H1 (cell line): ENCODE measurements at regions not wholly inside any gene's neighbourhood (a gene's known extent, or its start where the extent isn't known, plus 50 kb on each side); places are given as distances from the start of the nearest gene placed in this dataset.

Experiments
- CTCF ChIA-PET: fragments of 300-600 bp; sonication (Branson Sonifier 250); formaldehyde crosslinking; loops from one replicate; lab custom pipeline; 2021; ENCODE audit not compliant: partially characterized antibody; lab: Charles Lee
- POLR2A ChIA-PET: fragments of 300-600 bp; sonication (Branson Sonifier 250); formaldehyde crosslinking; loops from one replicate; lab custom pipeline; 2021; ENCODE audit warnings: inconsistent platforms; ENCODE audit not compliant: partially characterized antibody; lab: Charles Lee
- DNase-seq, 2 experiments: peaks; one replicate each; pipeline versions ENCODE4 v3.0.0 to v3.0.0-alpha.2; 2010 to 2022; ENCODE audit warnings: low spot score in 2 of 2, low read depth in 1 of 2, mixed read lengths in 1 of 2
- FAIRE-seq: peaks from 2 replicates; lab custom pipeline; 2011; peaks lifted over from hg19 to GRCh38; lab: Jason Lieb, UNC
- H2AFZ ChIP-seq: 2 replicates; pipeline ENCODE4 v1.8.1; 2012; ENCODE audit warnings: low read length, inconsistent platforms
- H2AK5ac ChIP-seq: 2 replicates; pipeline ENCODE4 v1.6.1; 2013; ENCODE audit warnings: low read depth, low read length
- H2BK120ac ChIP-seq: replicated peaks from 2 replicates; pipeline ENCODE3; 2013; ENCODE audit warnings: low read depth, low read length, inconsistent platforms
- H2BK12ac ChIP-seq: 2 replicates; pipeline ENCODE4 v1.6.1; 2013; ENCODE audit warnings: low read depth, low read length
- H2BK15ac ChIP-seq: 2 replicates; pipeline ENCODE4 v1.6.1; 2013; ENCODE audit warnings: low read length
- H2BK20ac ChIP-seq: 2 replicates; pipeline ENCODE4 v1.6.1; 2013; ENCODE audit warnings: low read length
- H2BK5ac ChIP-seq: 2 replicates; pipeline ENCODE4 v1.6.1; 2013; ENCODE audit warnings: low read depth, low read length
- H3K14ac ChIP-seq: 2 replicates; pipeline ENCODE4 v1.6.1; 2013; ENCODE audit warnings: inconsistent platforms; ENCODE audit not compliant: insufficient read length
- H3K18ac ChIP-seq: 2 replicates; pipeline ENCODE4 v1.6.1; 2013; ENCODE audit warnings: low read length; ENCODE audit errors: extremely low read depth
- H3K23ac ChIP-seq: 2 replicates; pipeline ENCODE4 v1.6.1; 2013; ENCODE audit warnings: inconsistent platforms; ENCODE audit not compliant: insufficient read length
- H3K23me2 ChIP-seq: 2 replicates; pipeline ENCODE4 v1.6.1; 2013; ENCODE audit warnings: low read depth, low read length
- H3K27ac ChIP-seq: 2 replicates; pipeline ENCODE4 v1.6.1; 2011; ENCODE audit warnings: low read depth, low read length, inconsistent platforms
- H3K27me3 ChIP-seq, 4 experiments: replicated peaks in 1 of 4; 1 replicate in 1 of 4; 2 replicates in 3 of 4; pipeline versions ENCODE4 v1.6.1 to v1.8.1; 2011 to 2013; ENCODE audit warnings: low read length in 3 of 4, mild to moderate bottlenecking in 3 of 4, inconsistent platforms in 2 of 4, mixed read lengths in 2 of 4, moderate library complexity in 1 of 4; ENCODE audit not compliant: control insufficient read depth in 3 of 4, insufficient read depth in 3 of 4; ENCODE audit errors: extremely low read depth in 1 of 4
- H3K36me3 ChIP-seq, 4 experiments: 2 replicates each; pipeline versions ENCODE4 v1.6.1 to v1.8.1; 2011 to 2013; ENCODE audit warnings: mild to moderate bottlenecking in 4 of 4, low read length in 3 of 4, moderate library complexity in 2 of 4, control low read depth in 1 of 4, inconsistent platforms in 1 of 4; ENCODE audit not compliant: insufficient read depth in 4 of 4, control insufficient read depth in 2 of 4
- H3K4ac ChIP-seq: replicated peaks from 2 replicates; pipeline ENCODE3; 2013; ENCODE audit warnings: low read length, low read depth, mixed read lengths, inconsistent platforms; ENCODE audit not compliant: insufficient read length
- H3K4me1 ChIP-seq, 4 experiments: replicated peaks in 1 of 4; 1 replicate in 1 of 4; 2 replicates in 3 of 4; pipeline versions ENCODE4 v1.6.1 to v1.8.1; 2011 to 2013; ENCODE audit warnings: low read length in 3 of 4, inconsistent platforms in 2 of 4, mixed read lengths in 1 of 4; ENCODE audit not compliant: insufficient read depth in 4 of 4, control insufficient read depth in 3 of 4
- H3K4me2 ChIP-seq, 2 experiments: 2 replicates each; pipeline versions ENCODE4 v1.6.1 to v1.8.1; 2011 to 2013; ENCODE audit warnings: low read depth in 2 of 2, low read length in 2 of 2, control low read depth in 1 of 2, inconsistent platforms in 1 of 2, mild to moderate bottlenecking in 1 of 2; ENCODE audit not compliant: insufficient read depth in 1 of 2
- H3K4me3 ChIP-seq, 4 experiments: fragments of 200-600, 300-600 bp in 1 of 4; sonication (generic), shearing (Covaris generic), sonication (Bioruptor Twin) in 1 of 4; 2 replicates each; pipeline versions ENCODE4 v1.5.1 to v1.8.1; 2011 to 2016; ENCODE audit warnings: low read length in 4 of 4, low read depth in 3 of 4, control low read depth in 2 of 4, inconsistent platforms in 2 of 4, mild to moderate bottlenecking in 2 of 4, mixed read lengths in 1 of 4, moderate library complexity in 1 of 4; ENCODE audit not compliant: insufficient read depth in 2 of 4; ENCODE audit errors: extremely low read depth in 1 of 4
- H3K56ac ChIP-seq: replicated peaks from 2 replicates; pipeline ENCODE3; 2013; ENCODE audit warnings: low read depth, mild to moderate bottlenecking, mixed read lengths, low read length, inconsistent platforms; ENCODE audit not compliant: insufficient read length
- H3K79me1 ChIP-seq: 2 replicates; pipeline ENCODE4 v1.6.1; 2013; ENCODE audit warnings: low read depth, low read length, control low read depth
- H3K79me2 ChIP-seq, 2 experiments: 2 replicates each; pipeline versions ENCODE4 v1.6.1 to v1.8.1; 2012 to 2013; ENCODE audit warnings: low read length in 2 of 2, mild to moderate bottlenecking in 2 of 2, inconsistent platforms in 1 of 2; ENCODE audit not compliant: insufficient read depth in 2 of 2, control insufficient read depth in 1 of 2
- H3K9ac ChIP-seq, 4 experiments: replicated peaks in 1 of 4; 1 replicate in 1 of 4; 2 replicates in 3 of 4; pipeline versions ENCODE4 v1.6.1 to v1.8.1; 2011 to 2013; ENCODE audit warnings: low read depth in 3 of 4, low read length in 3 of 4, control low read depth in 2 of 4, mild to moderate bottlenecking in 2 of 4, moderate library complexity in 2 of 4, inconsistent platforms in 1 of 4; ENCODE audit errors: extremely low read depth in 1 of 4
- H3K9me3 ChIP-seq, 2 experiments: 2 replicates each; pipeline versions ENCODE4 v1.6.1 to v1.8.1; 2012 to 2013; ENCODE audit warnings: mild to moderate bottlenecking in 2 of 2, moderate library complexity in 2 of 2, control low read depth in 1 of 2, inconsistent platforms in 1 of 2, low read depth in 1 of 2, low read length in 1 of 2, mixed read lengths in 1 of 2; ENCODE audit not compliant: insufficient read depth in 2 of 2
- H4K20me1 ChIP-seq, 2 experiments: replicated peaks in 1 of 2; 2 replicates each; pipeline versions ENCODE3 to v1.8.1; 2011 to 2013; ENCODE audit warnings: inconsistent platforms in 2 of 2, low read length in 2 of 2, mild to moderate bottlenecking in 1 of 2; ENCODE audit not compliant: insufficient read depth in 2 of 2, control insufficient read depth in 1 of 2
- H4K5ac ChIP-seq: 2 replicates; pipeline ENCODE4 v1.6.1; 2013; ENCODE audit warnings: low read length, low read depth, mixed read lengths, inconsistent platforms; ENCODE audit not compliant: insufficient read length
- H4K8ac ChIP-seq: 2 replicates; pipeline ENCODE4 v1.8.0; 2013; ENCODE audit warnings: mild to moderate bottlenecking, moderate library complexity, low read length, inconsistent platforms; ENCODE audit not compliant: insufficient read depth; ENCODE audit errors: extremely low read depth
- H4K91ac ChIP-seq: replicated peaks from 2 replicates; pipeline ENCODE3; 2013; ENCODE audit warnings: low read length, mixed read lengths, inconsistent platforms; ENCODE audit not compliant: insufficient read length
- CHD1 ChIP-seq: IDR thresholded peaks from 2 replicates; pipeline ENCODE4 v1.6.1; 2012; ENCODE audit warnings: low read depth, low read length, improper control_type of control experiment
- RNF2 ChIP-seq: fragments of 200-900, 300-1000 bp; sonication (generic); IDR thresholded peaks from 2 replicates; pipeline ENCODE4 v1.7.1; 2016; ENCODE audit warnings: borderline replicate concordance, low read depth, mild to moderate bottlenecking, antibody characterized with exemption, low read length; ENCODE audit not compliant: poor library complexity, severe bottlenecking; ENCODE audit errors: missing control alignments
- SP2 ChIP-seq: IDR thresholded peaks from 2 replicates; pipeline ENCODE4 v1.6.1; 2012; ENCODE audit warnings: mild to moderate bottlenecking, low read length, inconsistent platforms
- YY1 ChIP-seq: IDR thresholded peaks from 2 replicates; pipeline ENCODE4 v1.6.1; 2011; ENCODE audit warnings: low read depth, mild to moderate bottlenecking, low read length
- WGBS, 2 experiments: shearing (Covaris generic) in 1 of 2; methylation state at CpG; one replicate each; pipeline versions ENCODE4 v1.1.6 to v1.1.7; 2013 to 2015; ENCODE audit warnings: low lambda C conversion rate in 2 of 2, mixed read lengths in 2 of 2, inconsistent platforms in 1 of 2, low coverage in 1 of 2, missing lambda C conversion rate in 1 of 2; ENCODE audit not compliant: insufficient replicate concordance in 2 of 2, insufficient coverage in 1 of 2, insufficient read length in 1 of 2; ENCODE audit errors: extremely low coverage in 1 of 2, missing lambda C conversion rate in 1 of 2; 5-methylcytosine and 5-hydroxymethylcytosine counted together

- FAIRE-seq (no peak), DNase-seq (no peak)
- Histone ChIP-seq H3K9me3 (peaks cover 0 to 4% of the 10 kb centered on the region in 2 experiments; a peak in 2 of 4 replicates), H3K4me1 (no peaks in the 10 kb centered on the region), H2BK20ac (no peak overlapping the region), H3K9ac (no peak overlapping the region), H3K27me3 (no peaks in the 10 kb centered on the region), H3K23me2 (no peaks in the 10 kb centered on the region), H4K91ac (no peak overlapping the region), H2AFZ (no peak overlapping the region), H3K79me2 (no peaks in the 10 kb centered on the region), H2AK5ac (no peak overlapping the region), H4K5ac (no peak overlapping the region), H2BK120ac (no peak overlapping the region), H3K36me3 (no peaks in the 10 kb centered on the region), H3K79me1 (no peaks in the 10 kb centered on the region), H2BK5ac (no peak overlapping the region), H3K18ac (no peak overlapping the region), H3K4me2 (no peak overlapping the region), H3K14ac (no peak overlapping the region), H4K8ac (no peak overlapping the region), H3K4ac (no peak overlapping the region), H2BK12ac (no peak overlapping the region), H2BK15ac (no peak overlapping the region), H3K23ac (no peak overlapping the region), H3K56ac (no peak overlapping the region), H4K20me1 (no peaks in the 10 kb centered on the region), H3K27ac (no peak overlapping the region), H3K4me3 (no peak overlapping the region)
- WGBS, 2 experiments, result 93% methylated on average over 5 of the region's 5 CpGs; no CpG with 5 or more reads in 1 of the 2 experiments
- CTCF ChIA-PET, result interaction anchor here (0.6 kb wide), 1 partner anchor 1187 kb away, joined by 3 read pairs; no protein-coding TSS in a partner anchor
- TF ChIP-seq YY1, result no peak
- TF ChIP-seq SP2, result no peak
- no peak for TF ChIP-seq RNF2
- TF ChIP-seq CHD1, result no peak
- POLR2A ChIA-PET, result no interaction called here
These were observed 727.3 kb upstream of the PKDCC start for GRCh38 chr2:41320491-41320890.
